ENCODE measurements at regions not wholly inside any gene's neighbourhood (a gene's known extent, or its start where the extent isn't known, plus 50 kb on each side); places are given as distances from the start of the nearest gene placed in this dataset.

DNA sequence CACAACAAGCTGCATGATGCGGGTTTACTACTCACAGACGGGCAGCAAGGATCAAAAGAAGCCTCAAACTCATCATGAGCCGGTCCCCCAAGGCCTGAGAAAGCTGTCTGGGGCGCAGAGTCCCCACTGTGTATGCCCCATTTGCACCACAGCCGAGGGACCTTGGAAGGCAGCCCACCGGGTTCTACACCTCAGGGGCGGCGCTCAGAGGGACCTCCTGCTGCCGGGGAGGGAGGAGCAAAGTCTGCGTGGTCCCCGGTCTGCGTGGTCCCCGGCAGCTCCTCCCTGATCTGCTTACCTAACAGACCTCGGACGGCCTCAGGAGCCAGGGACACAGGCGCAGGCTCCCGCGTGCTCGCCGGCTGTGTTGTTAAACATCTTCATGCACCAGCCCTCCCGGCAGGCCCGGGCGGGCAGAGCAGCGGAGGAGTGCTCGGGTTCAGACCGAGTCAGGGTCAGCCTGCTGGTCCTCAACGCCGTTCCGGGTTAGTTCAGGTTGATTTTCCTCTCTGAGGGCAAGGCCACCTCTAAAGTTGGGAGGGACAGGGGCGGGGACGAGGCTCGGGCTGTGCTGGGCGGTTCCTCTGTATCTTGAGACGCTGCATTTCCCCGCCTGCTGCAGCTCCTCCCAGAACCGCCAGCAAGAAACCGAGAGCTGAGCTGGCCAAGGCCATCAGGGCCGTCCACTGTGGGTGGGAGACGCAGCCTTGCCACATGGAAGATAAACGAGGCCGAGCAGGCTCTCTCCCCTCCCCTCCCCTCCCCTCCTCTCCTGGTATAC lies 74.6 kb downstream of the MRPL36 start:
- TF ChIP-seq, protein P1, sequence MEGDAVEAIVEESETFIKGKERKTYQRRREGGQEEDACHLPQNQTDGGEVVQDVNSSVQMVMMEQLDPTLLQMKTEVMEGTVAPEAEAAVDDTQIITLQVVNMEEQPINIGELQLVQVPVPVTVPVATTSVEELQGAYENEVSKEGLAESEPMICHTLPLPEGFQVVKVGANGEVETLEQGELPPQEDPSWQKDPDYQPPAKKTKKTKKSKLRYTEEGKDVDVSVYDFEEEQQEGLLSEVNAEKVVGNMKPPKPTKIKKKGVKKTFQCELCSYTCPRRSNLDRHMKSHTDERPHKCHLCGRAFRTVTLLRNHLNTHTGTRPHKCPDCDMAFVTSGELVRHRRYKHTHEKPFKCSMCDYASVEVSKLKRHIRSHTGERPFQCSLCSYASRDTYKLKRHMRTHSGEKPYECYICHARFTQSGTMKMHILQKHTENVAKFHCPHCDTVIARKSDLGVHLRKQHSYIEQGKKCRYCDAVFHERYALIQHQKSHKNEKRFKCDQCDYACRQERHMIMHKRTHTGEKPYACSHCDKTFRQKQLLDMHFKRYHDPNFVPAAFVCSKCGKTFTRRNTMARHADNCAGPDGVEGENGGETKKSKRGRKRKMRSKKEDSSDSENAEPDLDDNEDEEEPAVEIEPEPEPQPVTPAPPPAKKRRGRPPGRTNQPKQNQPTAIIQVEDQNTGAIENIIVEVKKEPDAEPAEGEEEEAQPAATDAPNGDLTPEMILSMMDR (IDR thresholded peaks at IDR 0.05) = no peak
- no peak for TF ChIP-seq POLR2A (IDR thresholded peaks at IDR 0.05)

Data from heart left ventricle (tissue), 13 donors.